ENCODE measurements at regions not wholly inside any gene's neighbourhood (a gene's known extent, or its start where the extent isn't known, plus 50 kb on each side); places are given as distances from the start of the nearest gene placed in this dataset.

GRCh38 chr3:117278424-117279190 is 569.0 kb downstream of the TUSC7 start:
- Histone ChIP-seq H4K20me1 (ENCODE audit: insufficient read depth, low read length) (no peaks in the 10 kb centered on the region), H3K79me2 (ENCODE audit: insufficient read depth, low read length) (no peaks in the 10 kb centered on the region), H3K4me2 (ENCODE audit: low read length) (no peak overlapping the region), H3K9ac (ENCODE audit: low read length) (no peak overlapping the region), H3K9me3 (ENCODE audit: insufficient read depth, low read depth, low read length) (no peaks in the 10 kb centered on the region), H3K4me1 (ENCODE audit: insufficient read depth, low read length) (no peaks in the 10 kb centered on the region), H3K4me3 (ENCODE audit: insufficient read depth, low read depth, low read length) (no peak overlapping the region), H3K27ac (ENCODE audit: low read depth, low read length) (no peak overlapping the region), H3K27me3 (ENCODE audit: insufficient read depth, low read length) (no peaks in the 10 kb centered on the region), H3K36me3 (ENCODE audit: insufficient read depth, low read length) (no peaks in the 10 kb centered on the region), H2AFZ (ENCODE audit: low read depth, low read length) (no peak overlapping the region)
- no peaks in the 10 kb centered on the region for H3K36me3 Mint-ChIP-seq (ENCODE audit: low read depth, unreplicated experiment)
- H3K27ac Mint-ChIP-seq (ENCODE audit: unreplicated experiment) = no peak overlapping the region
- peaks cover 4% of the 10 kb centered on the region for H3K4me1 Mint-ChIP-seq (ENCODE audit: low read depth, unreplicated experiment)
- FAIRE-seq = peak; percentile 20
- peak; percentile 2 for DNase-seq (ENCODE audit: low read depth)
- no peaks in the 10 kb centered on the region for H3K27me3 Mint-ChIP-seq (ENCODE audit: low read depth, unreplicated experiment)
- no peak for TF ChIP-seq CTCF (IDR thresholded peaks at IDR 0.05; ENCODE audit: insufficient read depth, low read depth, low read length)
- TF ChIP-seq EZH2 (IDR thresholded peaks at IDR 0.05; ENCODE audit: insufficient read depth, low read length) = no peak
- H3K4me3 Mint-ChIP-seq (ENCODE audit: unreplicated experiment) = no peak overlapping the region
- H3K9me3 Mint-ChIP-seq (ENCODE audit: unreplicated experiment) = no peaks in the 10 kb centered on the region

- H3K4me1 Mint-ChIP-seq (ENCODE audit: low read depth, unreplicated experiment) = peaks cover 4% of the 10 kb centered on the region
- Histone ChIP-seq H3K27me3 (ENCODE audit: insufficient read depth, low read length) (no peaks in the 10 kb centered on the region), H2AFZ (ENCODE audit: low read depth, low read length) (no peak overlapping the region), H3K4me2 (ENCODE audit: low read length) (no peak overlapping the region), H3K4me3 (ENCODE audit: insufficient read depth, low read depth, low read length) (no peak overlapping the region), H3K79me2 (ENCODE audit: insufficient read depth, low read length) (no peaks in the 10 kb centered on the region), H3K9ac (ENCODE audit: low read length) (no peak overlapping the region), H3K36me3 (ENCODE audit: insufficient read depth, low read length) (no peaks in the 10 kb centered on the region), H3K4me1 (ENCODE audit: insufficient read depth, low read length) (no peaks in the 10 kb centered on the region), H3K9me3 (ENCODE audit: insufficient read depth, low read depth, low read length) (no peaks in the 10 kb centered on the region), H3K27ac (ENCODE audit: low read depth, low read length) (no peak overlapping the region), H4K20me1 (ENCODE audit: insufficient read depth, low read length) (no peaks in the 10 kb centered on the region)
- no peaks in the 10 kb centered on the region for H3K9me3 Mint-ChIP-seq (ENCODE audit: unreplicated experiment)
- H3K4me3 Mint-ChIP-seq (ENCODE audit: unreplicated experiment) = no peak overlapping the region
- FAIRE-seq (no peak), DNase-seq (ENCODE audit: low read depth) (no peak)
- no peaks in the 10 kb centered on the region for H3K27me3 Mint-ChIP-seq (ENCODE audit: low read depth, unreplicated experiment)
- no peak overlapping the region for H3K27ac Mint-ChIP-seq (ENCODE audit: unreplicated experiment)
- TF ChIP-seq EZH2 (IDR thresholded peaks at IDR 0.05; ENCODE audit: insufficient read depth, low read length) (no peak), CTCF (IDR thresholded peaks at IDR 0.05; ENCODE audit: insufficient read depth, low read depth, low read length) (no peak)
- no peaks in the 10 kb centered on the region for H3K36me3 Mint-ChIP-seq (ENCODE audit: low read depth, unreplicated experiment)
Measured at GRCh38 chr3:117281371-117281770, 571.8 kb downstream of the TUSC7 start.

GRCh38 chr3:117282566-117282965 is 573.0 kb downstream of the TUSC7 start:
- Histone ChIP-seq H3K36me3 (ENCODE audit: insufficient read depth, low read length) (no peaks in the 10 kb centered on the region), H3K27ac (ENCODE audit: low read depth, low read length) (no peak overlapping the region), H3K79me2 (ENCODE audit: insufficient read depth, low read length) (no peaks in the 10 kb centered on the region), H3K27me3 (ENCODE audit: insufficient read depth, low read length) (no peaks in the 10 kb centered on the region), H3K4me3 (ENCODE audit: insufficient read depth, low read depth, low read length) (no peak overlapping the region), H2AFZ (ENCODE audit: low read depth, low read length) (no peak overlapping the region), H3K4me1 (ENCODE audit: insufficient read depth, low read length) (no peaks in the 10 kb centered on the region), H4K20me1 (ENCODE audit: insufficient read depth, low read length) (no peaks in the 10 kb centered on the region), H3K4me2 (ENCODE audit: low read length) (no peak overlapping the region), H3K9me3 (ENCODE audit: insufficient read depth, low read depth, low read length) (no peaks in the 10 kb centered on the region), H3K9ac (ENCODE audit: low read length) (no peak overlapping the region)
- Mint-ChIP-seq H3K4me3 (ENCODE audit: unreplicated experiment) (no peak overlapping the region), H3K27me3 (ENCODE audit: low read depth, unreplicated experiment) (peaks cover 2% of the 10 kb centered on the region), H3K27ac (ENCODE audit: unreplicated experiment) (no peak overlapping the region), H3K4me1 (ENCODE audit: low read depth, unreplicated experiment) (peaks cover 4% of the 10 kb centered on the region), H3K9me3 (ENCODE audit: unreplicated experiment) (no peaks in the 10 kb centered on the region), H3K36me3 (ENCODE audit: low read depth, unreplicated experiment) (no peaks in the 10 kb centered on the region)
- DNase-seq (ENCODE audit: low read depth) (no peak), FAIRE-seq (no peak)
- TF ChIP-seq EZH2 (IDR thresholded peaks at IDR 0.05; ENCODE audit: insufficient read depth, low read length) = no peak
- TF ChIP-seq CTCF (IDR thresholded peaks at IDR 0.05; ENCODE audit: insufficient read depth, low read depth, low read length) = no peak

Data from astrocyte (in vitro differentiated cells and primary cell).